Posterior vena cava (tissue), 2 donors: ENCODE measurements at regions not wholly inside any gene's neighbourhood (a gene's known extent, or its start where the extent isn't known, plus 50 kb on each side); places are given as distances from the start of the nearest gene placed in this dataset.

Source experiments
- DNase-seq: peaks from one replicate; pipeline ENCODE4 v3.0.0-alpha.2; 2020; ENCODE audit warnings: low spot score
- intact Hi-C, 2 donors: fragments of 100-400 bp; cut with DNase I; formaldehyde crosslinking; loops; one replicate each; pipeline versions ENCODE4 v1.14.1 to v1.14.2; 2022 to 2023
- donor health status: DM: yes; HTN: yes; CAD: no.
- donor health status: DM: yes; HTN: yes; CAD: no.

- intact Hi-C loops, result no loop called here
- no peak for DNase-seq
Measured at GRCh38 chr13:40083841-40084240, 428.4 kb downstream of the COG6 start.

- intact Hi-C loops, result no loop called here
Measured at GRCh38 chr13:40084934-40085333, 429.5 kb downstream of the COG6 start.

GRCh38 chr13:40087091-40088002 is 431.9 kb downstream of the COG6 start:
- DNase-seq, result no peak
- intact Hi-C loops, result no loop called here

More at GRCh38 chr13:40084934-40085333, 429.5 kb downstream of the COG6 start:
- DNase-seq, result no peak

- intact Hi-C loops, result no loop called here
- no peak for DNase-seq
Measured at GRCh38 chr13:40094056-40094455, 438.6 kb downstream of the COG6 start.

GRCh38 chr13:40095695-40096356 is 440.4 kb downstream of the COG6 start:
- no peak for DNase-seq
- intact Hi-C loops, result no loop called here

- intact Hi-C loops, result no loop called here
- DNase-seq, result no peak
Measured at GRCh38 chr13:40096357-40096901, 441.0 kb downstream of the COG6 start.

- no peak for DNase-seq
- intact Hi-C loops, result no loop called here
Measured at GRCh38 chr13:40098246-40098645, 442.8 kb downstream of the COG6 start.

- DNase-seq, result no peak
- intact Hi-C loops, result no loop called here
Measured at GRCh38 chr13:40101708-40102359, 446.4 kb downstream of the COG6 start.

- intact Hi-C loops, result no loop called here
- no peak for DNase-seq
Measured at GRCh38 chr13:40102360-40102727, 446.9 kb downstream of the COG6 start.

- DNase-seq, result no peak
Measured at GRCh38 chr13:40102854-40103253, 447.4 kb downstream of the COG6 start.

GRCh38 chr13:40103864-40104263 is 448.4 kb downstream of the COG6 start:
- intact Hi-C loops, result no loop called here
- DNase-seq, result no peak

More at GRCh38 chr13:40102854-40103253, 447.4 kb downstream of the COG6 start:
- intact Hi-C loops, result no loop called here

- no peak for DNase-seq
- intact Hi-C loops, result no loop called here
Measured at GRCh38 chr13:40105231-40105630, 449.8 kb downstream of the COG6 start.

GRCh38 chr13:40109351-40109844 is 453.9 kb downstream of the COG6 start:
- intact Hi-C loops, result no loop called here
- no peak for DNase-seq

GRCh38 chr13:40113643-40114304 is 458.3 kb downstream of the COG6 start:
- no peak for DNase-seq
- intact Hi-C loops, result no loop called here

- DNase-seq, result no peak
- intact Hi-C loops, result no loop called here
Measured at GRCh38 chr13:40114305-40114896, 458.9 kb downstream of the COG6 start.

- intact Hi-C loops, result loop anchor here in 1 of 2 donors (5.0 kb wide), 1 partner anchor 1153 kb away; no protein-coding TSS in a partner anchor
- DNase-seq, result no peak
Measured at GRCh38 chr13:40115426-40115825, 460.0 kb downstream of the COG6 start.

- no peak for DNase-seq
- intact Hi-C loops, result loop anchor here in 1 of 2 donors (5.0 kb wide), 1 partner anchor 1154 kb away; no protein-coding TSS in a partner anchor
Measured at GRCh38 chr13:40116008-40116407, 460.5 kb downstream of the COG6 start.

- intact Hi-C loops, result loop anchor here in 1 of 2 donors (5.0 kb wide), 1 partner anchor 1156 kb away; no protein-coding TSS in a partner anchor
- DNase-seq, result no peak
Measured at GRCh38 chr13:40118337-40118736, 462.9 kb downstream of the COG6 start.
